SU-DHL-6 (cell line): ENCODE measurements at regions not wholly inside any gene's neighbourhood (a gene's known extent, or its start where the extent isn't known, plus 50 kb on each side); places are given as distances from the start of the nearest gene placed in this dataset.

Experiments used
- H2AFZ ChIP-seq: fragments of 200-600 bp; sonication (generic); 2 replicates; pipeline ENCODE4 v1.6.1; 2014; ENCODE audit warnings: low read depth, mild to moderate bottlenecking, moderate library complexity, mixed read lengths, antibody characterized with exemption, low read length; ENCODE audit not compliant: severe bottlenecking
- H3F3A ChIP-seq: fragments of 200-600 bp; shearing (Covaris generic); 2 replicates; pipeline ENCODE4 v1.6.0; 2016; ENCODE audit warnings: antibody characterized with exemption, mild to moderate bottlenecking; ENCODE audit not compliant: insufficient read depth
- H3K27ac ChIP-seq: fragments of 200-600 bp; sonication (generic); 2 replicates; pipeline ENCODE4 v1.5.1; 2016; ENCODE audit warnings: low read depth, mild to moderate bottlenecking, low read length, moderate library complexity, mixed read lengths
- H3K27me3 ChIP-seq: fragments of 200-600 bp; sonication (generic), shearing (Covaris generic); 2 replicates; pipeline ENCODE4 v1.6.0; 2014; ENCODE audit warnings: mild to moderate bottlenecking, low read length
- H3K36me3 ChIP-seq: fragments of 200-600 bp; sonication (generic); 2 replicates; pipeline ENCODE4 v1.6.1; 2014; ENCODE audit warnings: mild to moderate bottlenecking, low read length, mixed read lengths
- H3K4me2 ChIP-seq: fragments of 300-600, 200-600 bp; shearing (Covaris generic), sonication (generic); 2 replicates; pipeline ENCODE4 v1.6.0; 2014; ENCODE audit warnings: low read length, low read depth, mild to moderate bottlenecking; ENCODE audit not compliant: poor library complexity, severe bottlenecking
- H3K4me3 ChIP-seq: fragments of 200-600 bp; sonication (generic); 2 replicates; pipeline ENCODE4 v1.5.1; 2014; ENCODE audit warnings: antibody characterized with exemption, low read length, mild to moderate bottlenecking, mixed read lengths; ENCODE audit not compliant: insufficient read depth, poor library complexity, severe bottlenecking
- H3K79me2 ChIP-seq: fragments of 200-600 bp; sonication (generic); 2 replicates; pipeline ENCODE4 v1.6.1; 2014; ENCODE audit warnings: mild to moderate bottlenecking, low read length, moderate library complexity; ENCODE audit not compliant: insufficient read depth
- H3K9ac ChIP-seq: fragments of 200-600 bp; sonication (generic); 2 replicates; pipeline ENCODE4 v1.7.0; 2014; ENCODE audit warnings: mild to moderate bottlenecking, low read length
- H3K9me2 ChIP-seq: fragments of 200-600 bp; sonication (generic); replicated peaks from 2 replicates; pipeline ENCODE4 v1.6.1; 2014; ENCODE audit warnings: low read length; ENCODE audit not compliant: insufficient read depth
- H3K9me3 ChIP-seq: fragments of 200-600 bp; sonication (generic); 2 replicates; pipeline ENCODE4 v1.6.1; 2014; ENCODE audit warnings: low read length, mixed read lengths; ENCODE audit not compliant: insufficient read depth
- H4K20me1 ChIP-seq: fragments of 200-600 bp; sonication (generic); 2 replicates; pipeline ENCODE4 v1.6.1; 2014; ENCODE audit warnings: low read depth, mild to moderate bottlenecking, antibody characterized with exemption, low read length, moderate library complexity, mixed read lengths
- EZH2phosphoT487 ChIP-seq: fragments of 200-600 bp; sonication (generic), shearing (Covaris generic); conservative IDR thresholded peaks from 2 replicates; pipeline ENCODE4 v1.6.1; 2018; ENCODE audit warnings: mild to moderate bottlenecking, antibody characterized with exemption, low read length, moderate library complexity, mixed read lengths
- TF ChIP-seq, protein P1 (sequence below): fragments of 200-600 bp; sonication (generic); IDR thresholded peaks from one replicate; pipeline ENCODE4 v1.5.1; 2017; ENCODE audit warnings: antibody characterized with exemption, mild to moderate bottlenecking, low read length, moderate library complexity; ENCODE audit not compliant: insufficient read depth, poor library complexity, severe bottlenecking

DNA sequence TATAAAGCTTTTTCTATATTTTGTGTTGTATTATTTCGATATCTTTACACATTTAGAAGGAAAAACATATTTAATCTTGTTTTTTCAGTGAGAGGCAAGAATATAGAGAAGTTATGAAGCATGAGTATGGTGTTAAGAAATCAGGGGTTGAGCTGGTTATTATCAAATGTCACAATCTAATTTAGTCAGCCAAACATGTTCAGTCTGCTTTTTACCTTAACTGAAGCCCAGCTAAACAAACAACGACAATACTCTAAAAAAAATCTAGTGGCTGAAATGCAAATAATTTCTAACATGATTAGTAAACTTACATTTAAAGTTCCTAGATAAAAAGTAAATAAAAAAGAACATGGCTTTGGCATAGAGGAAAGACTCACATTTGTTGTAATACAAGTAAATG, 433.8 kb upstream of the NRSN1 start:
- H3K9me3 ChIP-seq = no peaks in the 10 kb centered on the region
- H2AFZ ChIP-seq = no peak overlapping the region
- no peak overlapping the region for H3K27ac ChIP-seq
- TF ChIP-seq, protein P1, sequence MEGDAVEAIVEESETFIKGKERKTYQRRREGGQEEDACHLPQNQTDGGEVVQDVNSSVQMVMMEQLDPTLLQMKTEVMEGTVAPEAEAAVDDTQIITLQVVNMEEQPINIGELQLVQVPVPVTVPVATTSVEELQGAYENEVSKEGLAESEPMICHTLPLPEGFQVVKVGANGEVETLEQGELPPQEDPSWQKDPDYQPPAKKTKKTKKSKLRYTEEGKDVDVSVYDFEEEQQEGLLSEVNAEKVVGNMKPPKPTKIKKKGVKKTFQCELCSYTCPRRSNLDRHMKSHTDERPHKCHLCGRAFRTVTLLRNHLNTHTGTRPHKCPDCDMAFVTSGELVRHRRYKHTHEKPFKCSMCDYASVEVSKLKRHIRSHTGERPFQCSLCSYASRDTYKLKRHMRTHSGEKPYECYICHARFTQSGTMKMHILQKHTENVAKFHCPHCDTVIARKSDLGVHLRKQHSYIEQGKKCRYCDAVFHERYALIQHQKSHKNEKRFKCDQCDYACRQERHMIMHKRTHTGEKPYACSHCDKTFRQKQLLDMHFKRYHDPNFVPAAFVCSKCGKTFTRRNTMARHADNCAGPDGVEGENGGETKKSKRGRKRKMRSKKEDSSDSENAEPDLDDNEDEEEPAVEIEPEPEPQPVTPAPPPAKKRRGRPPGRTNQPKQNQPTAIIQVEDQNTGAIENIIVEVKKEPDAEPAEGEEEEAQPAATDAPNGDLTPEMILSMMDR = no peak
- TF ChIP-seq EZH2phosphoT487 = no peak
- H3K9me2 ChIP-seq = no peaks in the 10 kb centered on the region
- no peaks in the 10 kb centered on the region for H3K79me2 ChIP-seq
- no peaks in the 10 kb centered on the region for H3K36me3 ChIP-seq
- H3K4me3 ChIP-seq = no peak overlapping the region
- no peak overlapping the region for H3K9ac ChIP-seq
- no peaks in the 10 kb centered on the region for H3F3A ChIP-seq
- no peaks in the 10 kb centered on the region for H4K20me1 ChIP-seq
- no peak overlapping the region for H3K4me2 ChIP-seq
- H3K27me3 ChIP-seq = no peaks in the 10 kb centered on the region

DNA sequence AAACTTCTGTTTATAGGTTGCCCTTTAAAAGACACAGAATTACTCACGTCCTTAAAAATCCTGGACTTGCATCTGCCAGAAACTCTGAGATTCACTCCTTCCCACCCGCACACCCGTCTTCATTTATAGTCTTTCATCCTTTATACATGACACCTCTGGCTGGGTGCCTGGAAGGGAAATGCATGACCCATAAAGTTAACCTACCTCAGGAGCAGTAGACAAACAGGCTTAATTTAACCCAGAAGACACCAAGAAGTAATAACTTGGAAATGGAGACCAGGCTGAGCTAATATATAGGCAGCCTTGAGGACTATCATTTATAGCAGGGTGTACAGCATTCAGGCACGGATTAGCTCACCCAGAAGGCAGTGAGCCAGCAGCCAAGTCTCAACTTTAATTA, 429.0 kb upstream of the NRSN1 start:
- Histone ChIP-seq H3K27me3 (no peaks in the 10 kb centered on the region), H3F3A (no peaks in the 10 kb centered on the region), H3K9ac (no peak overlapping the region), H3K4me2 (no peak overlapping the region), H3K9me3 (no peaks in the 10 kb centered on the region), H3K27ac (no peak overlapping the region), H2AFZ (no peak overlapping the region), H3K4me3 (no peak overlapping the region), H3K79me2 (no peaks in the 10 kb centered on the region), H3K36me3 (no peaks in the 10 kb centered on the region), H3K9me2 (no peaks in the 10 kb centered on the region), H4K20me1 (no peaks in the 10 kb centered on the region)
- no peak for TF ChIP-seq EZH2phosphoT487
- TF ChIP-seq, protein P1 = no peak

DNA sequence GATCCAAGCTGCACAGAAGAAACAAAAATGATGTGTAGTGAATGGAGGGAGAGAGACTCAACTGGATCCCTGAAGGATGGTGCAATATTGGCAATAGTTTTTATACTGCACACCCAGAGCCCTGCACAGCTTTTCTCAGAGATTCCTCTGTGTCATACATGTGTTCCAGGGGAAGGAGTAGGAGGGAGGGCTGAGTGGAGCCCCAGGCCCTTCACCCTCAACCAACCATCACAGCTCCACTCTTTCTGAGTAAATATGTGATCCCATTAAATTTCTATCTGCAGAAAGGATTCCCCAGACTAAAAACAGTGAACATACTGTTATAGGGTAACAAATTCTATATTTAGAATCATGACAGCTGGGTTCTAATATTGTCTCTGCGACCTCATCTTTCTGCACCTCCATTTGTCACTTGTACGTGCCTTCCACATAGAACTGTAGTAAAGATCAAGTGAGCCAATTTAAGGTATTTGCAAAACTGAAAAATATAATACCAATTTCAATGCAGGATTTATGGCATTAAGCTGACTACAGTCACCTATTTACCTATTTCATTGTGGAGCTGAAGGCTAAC, 421.4 kb upstream of the NRSN1 start:
- H3K27me3 ChIP-seq = no peaks in the 10 kb centered on the region
- no peak overlapping the region for H3K27ac ChIP-seq
- no peak overlapping the region for H3K4me2 ChIP-seq
- no peak overlapping the region for H3K4me3 ChIP-seq
- TF ChIP-seq, protein P1 = no peak
- TF ChIP-seq EZH2phosphoT487 = no peak
- no peak overlapping the region for H2AFZ ChIP-seq
- H3F3A ChIP-seq = no peaks in the 10 kb centered on the region
- H4K20me1 ChIP-seq = no peaks in the 10 kb centered on the region
- H3K79me2 ChIP-seq = no peaks in the 10 kb centered on the region
- no peaks in the 10 kb centered on the region for H3K9me3 ChIP-seq
- H3K9me2 ChIP-seq = no peaks in the 10 kb centered on the region
- H3K36me3 ChIP-seq = no peaks in the 10 kb centered on the region
- no peak overlapping the region for H3K9ac ChIP-seq
